Colon (tissue), 2 donors: ENCODE measurements at regions not wholly inside any gene's neighbourhood (a gene's known extent, or its start where the extent isn't known, plus 50 kb on each side); places are given as distances from the start of the nearest gene placed in this dataset.
"Not testable (repeated sequence)": the region's sequence is repeated elsewhere in the genome, so short reads cannot be mapped to it uniquely, and the experiment has no call there.

Experiments
- FAIRE-seq: peaks from 2 replicates; lab custom pipeline; 2012; peaks lifted over from hg19 to GRCh38; lab: Jason Lieb, UNC
- donor health status: control.
- donor health status: control.

GRCh38 chr5:167427641-167428040 is 863.8 kb upstream of the WWC1 start:
- FAIRE-seq, result not testable (repeated sequence)

DNA sequence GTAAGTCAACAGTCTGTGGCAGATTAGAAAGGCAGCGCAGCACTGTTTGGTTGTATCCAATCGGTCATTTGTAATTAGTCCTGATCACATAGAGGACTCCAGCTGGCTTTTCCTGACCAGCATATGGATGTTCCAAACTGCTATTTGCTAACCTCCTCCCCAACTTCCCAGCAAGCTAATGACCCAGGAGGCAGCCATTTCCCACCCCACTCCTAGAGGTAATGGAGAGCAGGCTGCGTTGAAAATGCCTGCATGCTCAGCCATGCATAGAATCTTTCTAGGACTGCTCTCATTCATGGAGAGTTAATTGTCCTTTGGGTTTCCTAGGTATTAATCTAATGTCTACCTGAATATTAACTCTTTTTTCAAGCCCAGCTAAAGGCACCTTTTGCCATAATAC is 850.6 kb upstream of the WWC1 start:
- no peak for FAIRE-seq

GRCh38 chr5:167442922-167443321 is 848.5 kb upstream of the WWC1 start:
- FAIRE-seq, result no peak

DNA sequence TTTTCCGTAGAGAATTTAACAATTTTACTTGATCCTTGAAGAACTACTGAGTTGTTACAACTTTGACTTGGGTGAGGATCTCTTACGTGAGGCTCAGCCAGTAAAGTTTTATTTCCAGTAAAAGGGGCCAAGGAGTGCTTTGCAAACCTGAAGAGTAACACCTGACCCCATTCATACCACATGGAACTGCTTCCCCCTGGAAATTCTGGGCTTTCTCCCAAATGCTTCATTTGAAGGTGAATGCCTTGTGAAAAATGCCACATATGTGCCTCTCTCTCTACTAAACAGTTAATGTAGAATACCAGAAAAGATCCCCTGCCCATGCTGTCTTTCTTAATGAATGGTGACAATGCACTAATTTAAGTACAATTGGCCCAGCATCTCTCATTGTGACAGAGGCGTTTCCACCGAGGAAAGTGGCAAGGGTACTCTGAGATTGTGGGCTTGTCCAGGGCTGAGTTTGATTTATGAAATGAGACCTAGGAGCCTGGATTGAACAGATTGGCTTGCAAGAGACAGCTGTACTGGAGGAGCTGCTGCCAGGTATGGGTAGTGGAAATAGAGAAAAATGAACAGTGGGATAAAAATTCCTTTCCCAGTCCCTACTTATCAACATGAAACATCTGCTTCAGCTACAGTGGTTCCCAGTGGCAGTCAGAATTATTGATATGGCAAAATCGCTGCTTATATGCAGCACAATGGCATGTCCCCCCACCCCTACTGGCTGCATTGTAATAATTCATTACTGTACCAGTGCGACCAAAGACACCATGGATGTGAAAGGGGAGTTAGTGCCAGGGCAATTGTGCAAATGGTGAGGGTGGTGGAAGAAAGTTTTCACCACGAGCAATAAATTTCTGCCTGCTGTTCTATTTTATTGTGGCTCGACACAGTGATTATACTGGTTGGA is 843.7 kb upstream of the WWC1 start:
- FAIRE-seq, result no peak

GRCh38 chr5:167448376-167448775 is 843.1 kb upstream of the WWC1 start:
- no peak for FAIRE-seq

- no peak for FAIRE-seq
Observed at GRCh38 chr5:167451076-167451475, 840.4 kb upstream of the WWC1 start.

DNA sequence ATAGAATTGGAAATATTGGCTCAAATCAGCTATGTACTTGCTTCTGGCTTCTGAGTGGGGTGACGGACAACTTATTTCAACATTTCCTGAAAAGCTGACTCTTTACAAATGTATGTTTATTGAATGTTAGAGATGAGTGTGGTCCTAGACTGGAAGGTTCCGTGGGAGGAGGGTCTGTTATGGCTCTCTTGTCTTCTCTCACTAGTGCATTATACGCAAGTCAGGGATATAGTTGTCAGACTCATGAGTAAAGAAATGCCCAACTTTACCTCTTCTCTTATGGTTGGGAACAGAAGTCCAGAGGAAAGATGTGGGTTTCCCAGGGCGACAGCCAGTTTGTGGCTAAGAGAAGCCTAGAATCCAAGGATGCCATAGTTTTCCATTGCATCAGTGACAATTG is 839.3 kb upstream of the WWC1 start:
- no peak for FAIRE-seq

- no peak for FAIRE-seq
Observed at GRCh38 chr5:167453246-167454030, 838.0 kb upstream of the WWC1 start.

- FAIRE-seq, result no peak
Observed at GRCh38 chr5:167458412-167458811, 833.0 kb upstream of the WWC1 start.

DNA sequence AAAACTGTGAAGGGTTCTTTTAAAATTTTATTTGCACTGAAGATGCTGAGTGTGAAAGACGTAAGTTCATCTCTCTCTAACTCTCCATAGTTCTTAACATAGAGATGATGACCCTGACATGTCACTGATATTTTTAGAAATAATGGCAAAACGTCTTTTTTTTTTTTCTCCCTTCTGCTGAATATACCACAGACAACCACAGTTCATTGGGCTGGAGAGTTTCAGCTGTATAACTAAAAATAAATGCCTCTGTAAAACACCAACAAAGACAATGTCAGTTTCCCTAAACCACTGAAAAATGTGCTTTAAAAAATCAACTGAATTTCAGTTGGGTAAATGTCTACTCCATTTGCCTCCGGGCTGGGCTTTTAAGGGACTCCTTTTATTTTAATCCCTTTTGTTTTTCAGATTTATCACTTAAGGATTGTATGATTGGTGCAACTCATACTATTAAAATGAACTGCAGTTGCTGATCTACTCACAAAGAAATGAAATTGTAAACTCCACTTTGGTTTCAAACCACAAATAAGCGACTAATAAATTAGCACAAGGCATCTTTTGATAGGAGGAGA is 830.9 kb upstream of the WWC1 start:
- no peak for FAIRE-seq

DNA sequence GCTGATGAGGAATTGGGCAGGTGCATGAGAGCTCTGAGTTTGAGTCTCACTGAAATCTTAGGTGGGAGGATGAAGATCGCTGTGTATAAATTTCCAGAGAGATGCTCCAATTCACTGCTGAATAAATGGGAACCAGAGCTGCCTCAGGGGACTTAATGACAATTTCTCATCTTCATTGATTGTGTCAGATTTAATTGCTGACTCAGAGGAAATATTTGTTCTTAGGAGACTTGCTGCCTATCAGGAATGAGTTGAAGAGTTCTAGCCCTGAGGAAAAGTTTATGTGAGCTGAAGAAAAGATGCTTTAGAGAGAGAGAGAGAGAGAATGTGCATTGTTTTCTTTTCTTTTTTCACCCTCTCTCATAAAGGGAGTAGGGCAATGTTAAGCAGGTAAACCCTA is 827.5 kb upstream of the WWC1 start:
- no peak for FAIRE-seq

DNA sequence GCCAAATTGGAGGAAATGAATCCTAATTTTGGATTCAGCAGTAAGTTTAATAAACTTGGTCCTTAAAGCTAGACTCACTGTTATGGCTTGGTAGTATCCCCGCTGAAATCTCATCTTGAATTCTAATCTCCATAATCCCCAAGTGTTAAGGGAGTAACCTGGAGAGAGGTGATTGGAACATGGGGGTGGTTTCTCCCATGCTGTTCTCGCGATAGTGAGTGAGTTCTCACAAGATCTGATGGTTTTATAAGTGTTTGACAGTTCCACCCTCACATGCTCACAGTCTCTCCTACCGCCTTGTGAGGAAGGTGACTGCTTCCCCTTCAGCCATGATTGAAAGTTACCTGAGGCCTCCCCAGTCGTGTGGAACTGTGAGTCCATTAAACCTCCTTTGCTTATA is 824.5 kb upstream of the WWC1 start:
- FAIRE-seq, result no peak

- no peak for FAIRE-seq
Observed at GRCh38 chr5:167472566-167473108, 818.8 kb upstream of the WWC1 start.

- no peak for FAIRE-seq
Observed at GRCh38 chr5:167478188-167478587, 813.3 kb upstream of the WWC1 start.

GRCh38 chr5:167479779-167480178 is 811.7 kb upstream of the WWC1 start:
- FAIRE-seq, result no peak

DNA sequence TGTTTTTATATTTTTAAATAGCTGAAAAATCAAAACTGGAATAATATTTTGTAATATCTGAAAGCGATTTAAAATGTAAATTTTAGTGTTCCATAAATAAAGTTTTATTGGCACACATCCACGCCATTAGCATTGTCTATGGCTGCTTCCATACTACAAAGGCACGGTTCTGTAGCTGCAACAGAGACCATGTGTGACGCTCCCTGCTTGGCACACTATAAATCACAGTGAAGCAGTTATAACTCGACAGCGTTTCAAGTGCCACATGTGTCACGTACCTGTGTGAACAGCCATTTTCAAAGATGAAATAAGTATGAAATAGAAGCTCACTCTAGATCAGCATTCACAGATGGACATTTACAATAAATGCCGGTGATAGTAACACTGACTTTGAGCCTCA is 810.1 kb upstream of the WWC1 start:
- no peak for FAIRE-seq

GRCh38 chr5:167482555-167482954 is 808.9 kb upstream of the WWC1 start:
- no peak for FAIRE-seq

DNA sequence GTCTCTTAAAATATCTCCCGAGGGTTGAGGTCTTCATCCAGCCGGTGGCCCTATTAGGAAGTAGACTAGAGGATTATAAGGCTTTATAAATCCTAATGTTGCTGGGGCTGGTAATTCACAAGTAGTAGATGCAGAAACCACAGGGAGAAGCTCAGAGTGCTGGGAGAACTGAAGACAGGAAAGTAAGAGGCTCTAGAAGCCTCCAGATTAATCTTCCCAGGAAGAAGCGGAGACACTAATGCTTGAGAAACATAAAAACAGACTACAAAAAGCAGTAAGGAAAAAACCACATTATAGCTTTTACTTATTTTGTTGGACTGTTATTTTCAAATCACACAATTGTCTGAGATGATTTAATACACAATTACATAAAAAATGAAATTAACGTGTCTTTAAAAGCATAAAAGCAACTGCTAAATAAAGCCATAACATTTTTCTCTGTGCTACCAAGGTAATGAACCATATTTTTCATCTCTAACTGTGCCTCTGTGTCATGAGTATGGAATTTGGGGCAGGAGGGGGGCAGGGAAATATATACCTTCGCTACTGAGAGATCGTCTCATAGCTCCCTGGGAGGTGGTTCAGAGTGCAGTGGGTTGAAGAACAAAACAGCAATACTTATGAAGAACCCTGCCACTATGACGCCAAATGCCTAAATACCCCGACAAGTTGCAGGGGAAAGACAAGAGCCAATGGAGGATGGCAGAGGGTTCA is 806.2 kb upstream of the WWC1 start:
- FAIRE-seq, result no peak

DNA sequence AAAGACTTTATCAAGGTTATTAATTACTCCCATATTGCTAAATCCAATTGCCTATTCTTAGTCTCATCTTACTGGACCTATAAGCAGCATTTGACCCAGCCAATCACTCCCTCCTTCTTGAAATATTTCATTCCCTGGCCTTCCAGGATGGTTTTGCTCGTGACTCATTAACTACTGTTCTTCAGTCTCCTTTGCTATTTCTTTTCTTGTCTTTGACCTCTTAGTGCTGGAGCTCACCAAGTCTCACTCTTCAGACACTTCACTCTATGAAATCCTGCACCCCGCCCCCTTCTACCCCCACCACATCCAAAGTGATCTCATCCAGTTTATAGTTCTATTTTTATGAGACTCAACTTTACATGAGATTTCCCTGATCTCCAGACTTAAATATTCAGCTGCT is 803.1 kb upstream of the WWC1 start:
- no peak for FAIRE-seq

DNA sequence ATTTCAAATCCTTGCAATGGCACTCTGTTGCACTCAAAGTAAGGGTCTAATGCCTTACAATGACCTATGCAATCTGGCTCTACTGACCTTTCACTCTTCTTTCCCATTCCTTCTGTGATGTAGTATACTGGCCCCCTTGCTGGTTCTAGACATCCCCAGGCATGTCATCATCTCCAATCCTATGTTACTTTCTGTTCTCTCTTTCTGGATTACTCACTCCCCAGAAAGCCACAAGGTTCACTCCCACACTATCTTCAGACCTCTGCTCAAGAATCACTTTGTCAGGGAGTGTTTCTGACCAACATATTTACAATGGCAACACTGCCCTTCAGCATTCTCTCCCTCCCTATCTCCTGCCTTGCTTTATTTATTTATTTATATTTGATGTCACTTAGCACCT is 802.2 kb upstream of the WWC1 start:
- no peak for FAIRE-seq

- no peak for FAIRE-seq
Observed at GRCh38 chr5:167503926-167504720, 787.3 kb upstream of the WWC1 start.
